Glutamatergic neuron (in vitro differentiated cells): ENCODE measurements at regions not wholly inside any gene's neighbourhood (a gene's known extent, or its start where the extent isn't known, plus 50 kb on each side); places are given as distances from the start of the nearest gene placed in this dataset.
"Not testable (repeated sequence)": the region's sequence is repeated elsewhere in the genome, so short reads cannot be mapped to it uniquely, and the experiment has no call there.

ENCODE experiments used
- DNase-seq: peaks from one replicate; pipeline ENCODE4 v3.0.0; 2022
- H3K27ac Mint-ChIP-seq: one replicate; pipeline ENCODE4 v1.8.0; 2020; ENCODE audit warnings: mild to moderate bottlenecking, mixed read lengths, inconsistent platforms; ENCODE audit not compliant: unreplicated experiment
- H3K27me3 Mint-ChIP-seq: one replicate; pipeline ENCODE4 v1.8.0; 2020; ENCODE audit warnings: mild to moderate bottlenecking, moderate library complexity, mixed read lengths, inconsistent platforms; ENCODE audit not compliant: unreplicated experiment
- H3K36me3 Mint-ChIP-seq: one replicate; pipeline ENCODE4 v1.8.0; 2020; ENCODE audit warnings: mild to moderate bottlenecking, mixed read lengths, inconsistent platforms; ENCODE audit not compliant: unreplicated experiment
- H3K4me1 Mint-ChIP-seq: one replicate; pipeline ENCODE4 v1.8.0; 2020; ENCODE audit warnings: mild to moderate bottlenecking, low read depth, mixed read lengths, inconsistent platforms; ENCODE audit not compliant: unreplicated experiment
- H3K4me3 Mint-ChIP-seq: one replicate; pipeline ENCODE4 v1.8.0; 2020; ENCODE audit warnings: mild to moderate bottlenecking, mixed read lengths, inconsistent platforms; ENCODE audit not compliant: unreplicated experiment
- H3K9me3 Mint-ChIP-seq: one replicate; pipeline ENCODE4 v1.8.0; 2020; ENCODE audit warnings: mild to moderate bottlenecking, moderate library complexity, mixed read lengths, inconsistent platforms; ENCODE audit not compliant: unreplicated experiment
- TF ChIP-seq, protein P1 (sequence below): fragments of 200-600 bp; sonication (generic); IDR thresholded peaks from one replicate; pipeline ENCODE4 v1.5.0; 2021; ENCODE audit not compliant: partially characterized antibody, unreplicated experiment

DNA sequence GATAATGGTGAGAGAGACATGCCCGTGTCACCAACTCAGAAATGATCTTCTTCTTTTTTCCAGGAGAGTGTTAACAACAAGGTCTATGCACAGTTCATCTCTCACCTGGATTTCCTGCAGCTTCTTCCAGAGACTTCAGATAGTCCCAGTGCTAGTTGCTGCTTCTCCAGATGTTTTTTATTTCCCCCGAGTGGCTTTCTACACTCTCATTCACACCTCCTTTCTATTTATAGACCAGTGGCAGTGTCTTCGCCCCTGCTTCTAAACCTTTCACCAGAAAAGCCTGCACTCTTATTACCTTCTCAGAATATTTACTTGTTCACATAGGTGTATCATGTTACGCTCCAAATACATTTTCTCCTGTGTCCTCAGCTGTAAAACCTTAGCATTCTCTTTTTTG, 558.8 kb upstream of the CHAC2 start:
- no peaks in the 10 kb centered on the region for H3K27me3 Mint-ChIP-seq
- H3K36me3 Mint-ChIP-seq: no peaks in the 10 kb centered on the region
- no peak overlapping the region for H3K27ac Mint-ChIP-seq
- TF ChIP-seq, protein P1, sequence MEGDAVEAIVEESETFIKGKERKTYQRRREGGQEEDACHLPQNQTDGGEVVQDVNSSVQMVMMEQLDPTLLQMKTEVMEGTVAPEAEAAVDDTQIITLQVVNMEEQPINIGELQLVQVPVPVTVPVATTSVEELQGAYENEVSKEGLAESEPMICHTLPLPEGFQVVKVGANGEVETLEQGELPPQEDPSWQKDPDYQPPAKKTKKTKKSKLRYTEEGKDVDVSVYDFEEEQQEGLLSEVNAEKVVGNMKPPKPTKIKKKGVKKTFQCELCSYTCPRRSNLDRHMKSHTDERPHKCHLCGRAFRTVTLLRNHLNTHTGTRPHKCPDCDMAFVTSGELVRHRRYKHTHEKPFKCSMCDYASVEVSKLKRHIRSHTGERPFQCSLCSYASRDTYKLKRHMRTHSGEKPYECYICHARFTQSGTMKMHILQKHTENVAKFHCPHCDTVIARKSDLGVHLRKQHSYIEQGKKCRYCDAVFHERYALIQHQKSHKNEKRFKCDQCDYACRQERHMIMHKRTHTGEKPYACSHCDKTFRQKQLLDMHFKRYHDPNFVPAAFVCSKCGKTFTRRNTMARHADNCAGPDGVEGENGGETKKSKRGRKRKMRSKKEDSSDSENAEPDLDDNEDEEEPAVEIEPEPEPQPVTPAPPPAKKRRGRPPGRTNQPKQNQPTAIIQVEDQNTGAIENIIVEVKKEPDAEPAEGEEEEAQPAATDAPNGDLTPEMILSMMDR: no peak
- no peaks in the 10 kb centered on the region for H3K9me3 Mint-ChIP-seq
- DNase-seq: no peak
- no peaks in the 10 kb centered on the region for H3K4me1 Mint-ChIP-seq
- H3K4me3 Mint-ChIP-seq: no peak overlapping the region

DNA sequence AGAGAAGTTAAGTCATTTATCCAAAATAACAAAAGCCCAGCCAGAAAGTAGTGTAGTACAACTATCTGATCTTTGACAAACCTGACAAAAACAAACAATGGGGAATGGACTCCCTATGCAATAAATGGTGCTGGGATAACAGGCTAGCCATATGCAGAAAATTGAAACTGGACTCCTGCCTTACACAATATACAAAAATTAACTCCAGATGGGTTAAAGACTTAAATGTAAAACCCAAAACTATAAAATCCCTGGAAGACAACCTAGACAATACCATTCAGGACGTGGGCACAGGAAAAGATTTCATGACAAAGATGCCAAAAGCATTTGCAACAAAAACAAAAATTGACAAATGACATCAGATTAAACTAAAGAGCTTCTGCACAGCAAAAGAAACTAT, 561.4 kb upstream of the CHAC2 start:
- H3K27ac Mint-ChIP-seq, H3K36me3 Mint-ChIP-seq, H3K9me3 Mint-ChIP-seq, H3K27me3 Mint-ChIP-seq, H3K4me1 Mint-ChIP-seq, H3K4me3 Mint-ChIP-seq, DNase-seq: not testable (repeated sequence)

DNA sequence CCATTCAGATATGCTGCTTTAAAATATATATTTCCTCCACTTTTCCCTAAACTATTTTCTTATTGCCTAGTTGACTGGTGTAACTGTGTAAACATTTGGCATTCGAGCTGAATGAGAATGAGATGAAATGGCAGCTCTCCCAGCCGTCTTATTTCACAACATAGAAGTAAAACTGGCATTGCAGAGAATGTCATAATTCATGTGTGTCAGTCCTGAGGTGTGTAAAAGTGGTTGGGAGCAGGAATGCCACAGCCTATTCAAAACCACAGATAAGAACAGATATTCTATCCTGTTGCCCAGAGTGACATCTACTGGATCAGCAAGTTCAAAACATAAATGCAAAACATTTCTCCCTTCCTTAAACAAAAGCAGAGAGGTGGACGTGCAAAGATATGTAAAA, 565.5 kb upstream of the CHAC2 start:
- H3K36me3 Mint-ChIP-seq: no peaks in the 10 kb centered on the region
- DNase-seq: no peak
- TF ChIP-seq, protein P1: no peak
- peaks cover 1% of the 10 kb centered on the region for H3K9me3 Mint-ChIP-seq
- H3K27ac Mint-ChIP-seq: no peak overlapping the region
- H3K4me1 Mint-ChIP-seq: no peaks in the 10 kb centered on the region
- no peak overlapping the region for H3K4me3 Mint-ChIP-seq
- H3K27me3 Mint-ChIP-seq: no peaks in the 10 kb centered on the region

DNA sequence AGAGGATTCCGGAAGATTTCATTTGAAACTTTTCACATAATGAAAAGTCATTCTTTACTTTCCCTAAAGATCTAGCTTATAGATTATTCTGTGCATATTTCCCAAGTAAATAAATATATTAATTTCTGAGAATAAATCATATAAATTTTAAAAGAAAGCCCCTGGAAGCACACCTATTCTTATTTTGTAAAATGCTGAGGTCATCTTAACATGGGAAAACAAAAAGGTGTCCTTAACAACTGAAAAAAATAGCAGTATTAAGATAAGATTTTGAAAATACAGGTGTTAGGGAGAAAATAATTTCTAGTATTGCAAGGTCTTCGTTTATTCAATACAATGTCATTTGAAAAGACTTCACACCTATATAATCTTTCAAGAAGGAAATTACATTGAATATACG, 567.5 kb upstream of the CHAC2 start:
- no peaks in the 10 kb centered on the region for H3K36me3 Mint-ChIP-seq
- no peak for DNase-seq
- no peak overlapping the region for H3K27ac Mint-ChIP-seq
- H3K4me1 Mint-ChIP-seq: no peaks in the 10 kb centered on the region
- TF ChIP-seq, protein P1: no peak
- H3K4me3 Mint-ChIP-seq: no peak overlapping the region
- H3K27me3 Mint-ChIP-seq: no peaks in the 10 kb centered on the region
- peaks cover 1% of the 10 kb centered on the region for H3K9me3 Mint-ChIP-seq

DNA sequence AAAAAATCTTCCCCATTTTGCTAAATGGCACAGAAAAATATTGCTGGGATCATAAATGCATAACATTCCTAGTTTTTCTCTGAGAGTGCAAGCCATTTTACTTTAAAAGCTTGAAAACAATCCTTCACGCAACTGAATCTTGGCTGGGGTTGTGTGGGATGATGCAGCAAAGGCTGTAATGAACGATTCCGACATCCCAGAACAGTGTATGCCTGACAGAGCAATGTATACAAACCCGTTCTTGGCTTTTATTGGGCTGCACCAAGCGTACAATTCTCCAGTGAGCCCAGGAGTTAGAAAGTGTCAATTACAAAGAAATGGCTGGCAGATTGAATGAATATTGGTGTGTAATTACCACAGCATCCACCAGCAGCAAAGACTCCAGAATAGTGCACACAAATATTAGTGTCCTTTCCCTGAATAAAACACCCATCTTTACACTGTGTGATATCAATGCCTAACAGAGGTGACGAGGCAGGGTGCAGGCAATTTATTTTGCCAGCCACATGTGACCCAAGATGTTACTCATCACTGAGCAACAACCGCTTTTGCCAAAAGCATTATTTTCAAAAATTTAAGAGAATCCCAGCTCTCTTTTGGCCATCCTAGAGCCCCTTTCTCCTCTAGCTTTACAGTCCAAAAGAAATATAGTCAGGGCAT, 578.6 kb upstream of the CHAC2 start:
- DNase-seq: no peak
- TF ChIP-seq, protein P1: no peak
- H3K4me1 Mint-ChIP-seq: peaks cover 11% of the 10 kb centered on the region

More for the DNA sequence above, 578.6 kb upstream of the CHAC2 start:
- Mint-ChIP-seq H3K27me3 (no peaks in the 10 kb centered on the region), H3K9me3 (no peaks in the 10 kb centered on the region), H3K36me3 (no peaks in the 10 kb centered on the region), H3K4me3 (no peak overlapping the region), H3K27ac (no peak overlapping the region)
